ENCODE measurements at regions not wholly inside any gene's neighbourhood (a gene's known extent, or its start where the extent isn't known, plus 50 kb on each side); places are given as distances from the start of the nearest gene placed in this dataset.
A peak's percentile ranks its signal among the peaks of the same experiment; 100 is the strongest.

GRCh38 chr11:134862587-134863195, 450.6 kb upstream of the B3GAT1 start:
- no peak overlapping the region for H3K4me3 ChIP-seq (replicated peaks; ENCODE audit: low read depth, low read length)
- no peak for TF ChIP-seq CTCF (IDR thresholded peaks at IDR 0.05; ENCODE audit: insufficient read depth, low read length, poor library complexity, severe bottlenecking)

GRCh38 chr11:134862105-134862502, 450.1 kb upstream of the B3GAT1 start:
- no peak for TF ChIP-seq CTCF (IDR thresholded peaks at IDR 0.05; ENCODE audit: insufficient read depth, low read length, poor library complexity, severe bottlenecking)

More at GRCh38 chr11:134862587-134863195, 450.6 kb upstream of the B3GAT1 start:
- Histone ChIP-seq H3K36me3 (ENCODE audit: control insufficient read depth, insufficient read depth, low read length) (no peaks in the 10 kb centered on the region), H3K27me3 (replicated peaks; ENCODE audit: control insufficient read depth, insufficient read depth, low read length) (no peaks in the 10 kb centered on the region; the same call in none of the 2 replicates)
- DNase-seq (ENCODE audit: extremely low read depth, insufficient read length): no peak

GRCh38 chr11:134861490-134862104, 449.6 kb upstream of the B3GAT1 start:
- peak; percentile 51 for TF ChIP-seq CTCF (IDR thresholded peaks at IDR 0.05; ENCODE audit: insufficient read depth, low read length, poor library complexity, severe bottlenecking)
- Histone ChIP-seq H3K36me3 (ENCODE audit: control insufficient read depth, insufficient read depth, low read length) (no peaks in the 10 kb centered on the region), H3K4me3 (replicated peaks; ENCODE audit: low read depth, low read length) (no peak overlapping the region), H3K27me3 (replicated peaks; ENCODE audit: control insufficient read depth, insufficient read depth, low read length) (no peaks in the 10 kb centered on the region; the same call in 1 of the 2 replicates)
- DNase-seq (ENCODE audit: extremely low read depth, insufficient read length): no peak

More at GRCh38 chr11:134862105-134862502, 450.1 kb upstream of the B3GAT1 start:
- no peak overlapping the region for H3K4me3 ChIP-seq (replicated peaks; ENCODE audit: low read depth, low read length)
- DNase-seq (ENCODE audit: extremely low read depth, insufficient read length): no peak
- H3K27me3 ChIP-seq (replicated peaks; ENCODE audit: control insufficient read depth, insufficient read depth, low read length): no peaks in the 10 kb centered on the region; the same call in 1 of the 2 replicates
- no peaks in the 10 kb centered on the region for H3K36me3 ChIP-seq (ENCODE audit: control insufficient read depth, insufficient read depth, low read length)

- Histone ChIP-seq H3K4me3 (replicated peaks; ENCODE audit: low read depth, low read length) (no peak overlapping the region), H3K36me3 (ENCODE audit: control insufficient read depth, insufficient read depth, low read length) (no peaks in the 10 kb centered on the region), H3K27me3 (replicated peaks; ENCODE audit: control insufficient read depth, insufficient read depth, low read length) (no peaks in the 10 kb centered on the region)
- no peak for DNase-seq (ENCODE audit: extremely low read depth, insufficient read length)
- TF ChIP-seq CTCF (IDR thresholded peaks at IDR 0.05; ENCODE audit: insufficient read depth, low read length, poor library complexity, severe bottlenecking): no peak
Measured at GRCh38 chr11:134858783-134859480, 446.9 kb upstream of the B3GAT1 start.

GRCh38 chr11:134857035-134857434, 445.0 kb upstream of the B3GAT1 start:
- no peak overlapping the region for H3K4me3 ChIP-seq (replicated peaks; ENCODE audit: low read depth, low read length)
- no peak for DNase-seq (ENCODE audit: extremely low read depth, insufficient read length)
- no peaks in the 10 kb centered on the region for H3K36me3 ChIP-seq (ENCODE audit: control insufficient read depth, insufficient read depth, low read length)
- H3K27me3 ChIP-seq (replicated peaks; ENCODE audit: control insufficient read depth, insufficient read depth, low read length): no peaks in the 10 kb centered on the region; the same call in 1 of the 2 replicates
- TF ChIP-seq CTCF (IDR thresholded peaks at IDR 0.05; ENCODE audit: insufficient read depth, low read length, poor library complexity, severe bottlenecking): no peak
